ENCODE measurements at regions not wholly inside any gene's neighbourhood (a gene's known extent, or its start where the extent isn't known, plus 50 kb on each side); places are given as distances from the start of the nearest gene placed in this dataset.

DNA sequence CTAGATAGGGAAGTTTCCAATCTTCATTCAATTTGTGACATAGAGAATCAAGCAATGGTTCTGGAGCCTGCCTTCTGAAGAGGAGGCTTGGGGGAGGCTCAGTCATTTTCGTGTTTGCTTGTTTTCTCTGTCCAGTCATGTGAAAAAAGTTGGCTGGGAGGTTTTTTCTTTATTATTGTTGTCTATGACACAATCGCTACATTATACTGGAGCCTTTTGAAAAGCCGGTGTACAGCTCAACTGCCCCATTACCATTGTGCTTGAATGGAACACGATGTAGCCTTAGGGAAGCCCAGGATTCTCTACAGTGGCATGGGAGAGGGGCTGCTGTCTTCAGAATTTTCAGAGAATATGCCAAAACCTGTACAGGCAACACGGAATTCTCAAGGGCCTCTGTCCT is 57.9 kb upstream of the NCAM1 start:
- WGBS (ENCODE audit: low lambda C conversion rate), result 27% methylated on average over 5 of the region's 5 CpGs
- Histone ChIP-seq H3K4me2 (ENCODE audit: low read depth, low read length) (no peak overlapping the region), H3K79me2 (ENCODE audit: insufficient read depth, low read length) (no peaks in the 10 kb centered on the region), H3K4me1 (ENCODE audit: insufficient read depth, low read length) (no peaks in the 10 kb centered on the region), H3K9ac (ENCODE audit: insufficient read depth, low read depth, low read length) (no peak overlapping the region), H3K27ac (ENCODE audit: extremely low read length, insufficient read depth, low read length) (no peak overlapping the region), H3K36me3 (replicated peaks in 1 of 2; ENCODE audit: control insufficient read depth in 1 of 2, insufficient read depth in 2 of 2, low read length in 2 of 2) (no peaks in the 10 kb centered on the region), H3K9me3 (ENCODE audit: low read length) (no peaks in the 10 kb centered on the region), H3K27me3 (ENCODE audit: control insufficient read depth in 1 of 2, insufficient read depth in 2 of 2, low read length in 2 of 2) (no peaks in the 10 kb centered on the region), H4K20me1 (ENCODE audit: insufficient read depth, low read length) (no peaks in the 10 kb centered on the region), H3K4me3 (replicated peaks in 1 of 3; ENCODE audit: insufficient read depth in 1 of 3, low read depth in 2 of 3, low read length in 3 of 3) (no peak overlapping the region), H2AFZ (ENCODE audit: low read length) (no peak overlapping the region)
- FAIRE-seq, result no peak
- no TSS peak for BruUV-seq (replicated peaks)
- ChIA-PET CTCF (ENCODE audit: low intra/inter-chr PET ratio, low total read pairs) (no interaction called here), POLR2A (no interaction called here)
- intact Hi-C loops (cut with micrococcal nuclease; ENCODE audit: unreplicated experiment), result no loop called here
- no peak for DNase-seq (ENCODE audit: low spot score)
- no peak for ATAC-seq
- TF ChIP-seq, protein P1, sequence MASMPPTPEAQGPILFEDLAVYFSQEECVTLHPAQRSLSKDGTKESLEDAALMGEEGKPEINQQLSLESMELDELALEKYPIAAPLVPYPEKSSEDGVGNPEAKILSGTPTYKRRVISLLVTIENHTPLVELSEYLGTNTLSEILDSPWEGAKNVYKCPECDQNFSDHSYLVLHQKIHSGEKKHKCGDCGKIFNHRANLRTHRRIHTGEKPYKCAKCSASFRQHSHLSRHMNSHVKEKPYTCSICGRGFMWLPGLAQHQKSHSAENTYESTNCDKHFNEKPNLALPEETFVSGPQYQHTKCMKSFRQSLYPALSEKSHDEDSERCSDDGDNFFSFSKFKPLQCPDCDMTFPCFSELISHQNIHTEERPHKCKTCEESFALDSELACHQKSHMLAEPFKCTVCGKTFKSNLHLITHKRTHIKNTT (CRISPR knock-in tag; IDR thresholded peaks at IDR 0.05), result no peak
- TF ChIP-seq HOXA5 (CRISPR knock-in tag; IDR thresholded peaks at IDR 0.05) (no peak), ZNF3 (CRISPR knock-in tag; IDR thresholded peaks at IDR 0.05) (no peak), NR2F6 (IDR thresholded peaks at IDR 0.05) (no peak), NR2F6 (CRISPR knock-in tag; IDR thresholded peaks at IDR 0.05) (no peak)
- in situ Hi-C loops (cut with HindIII; ENCODE audit: extremely low pct_ligation_motif_present, low pct_unique_long_range_greater_than_20kb), result no loop called here

DNA sequence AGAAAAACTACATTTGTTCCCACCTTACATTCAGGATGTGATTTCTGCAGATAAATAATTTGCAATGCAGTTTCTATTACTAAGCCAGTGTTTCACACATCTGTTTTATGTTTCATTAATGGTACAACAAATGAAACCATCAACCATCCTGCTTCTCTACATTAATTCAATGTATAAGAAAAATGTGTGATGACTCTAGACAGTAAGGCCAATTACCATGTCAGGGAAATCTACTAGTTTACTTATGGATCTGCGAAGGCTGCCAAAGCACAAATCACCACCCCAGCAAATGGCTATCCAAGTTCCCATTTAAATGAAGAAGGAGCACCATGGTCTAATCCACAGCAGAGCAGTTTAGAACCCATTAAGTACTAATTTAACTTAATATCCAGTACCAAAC is 50.1 kb upstream of the NCAM1 start:
- H3K9me3 ChIP-seq (ENCODE audit: low read length), result no peaks in the 10 kb centered on the region
- DNase-seq (ENCODE audit: low spot score) (no peak), FAIRE-seq (no peak), ATAC-seq (no peak)
- no peak overlapping the region for H3K4me2 ChIP-seq (ENCODE audit: low read depth, low read length)
- no peak overlapping the region for H2AFZ ChIP-seq (ENCODE audit: low read length)
- no peak overlapping the region for H3K9ac ChIP-seq (ENCODE audit: insufficient read depth, low read depth, low read length)
- no peaks in the 10 kb centered on the region for H3K27me3 ChIP-seq (ENCODE audit: control insufficient read depth in 1 of 2, insufficient read depth in 2 of 2, low read length in 2 of 2)
- intact Hi-C loops (cut with micrococcal nuclease; ENCODE audit: unreplicated experiment) (no loop called here), in situ Hi-C loops (cut with HindIII; ENCODE audit: extremely low pct_ligation_motif_present, low pct_unique_long_range_greater_than_20kb) (no loop called here)
- WGBS (ENCODE audit: low lambda C conversion rate), result 0% methylated on average over 1 of the region's 1 CpG
- no peaks in the 10 kb centered on the region for H3K36me3 ChIP-seq (replicated peaks in 1 of 2; ENCODE audit: control insufficient read depth in 1 of 2, insufficient read depth in 2 of 2, low read length in 2 of 2)
- ChIA-PET POLR2A (no interaction called here), CTCF (ENCODE audit: low intra/inter-chr PET ratio, low total read pairs) (no interaction called here)
- no peak overlapping the region for H3K4me3 ChIP-seq (replicated peaks in 1 of 3; ENCODE audit: insufficient read depth in 1 of 3, low read depth in 2 of 3, low read length in 3 of 3)
- BruUV-seq (replicated peaks), result no TSS peak
- H4K20me1 ChIP-seq (ENCODE audit: insufficient read depth, low read length), result no peaks in the 10 kb centered on the region
- no peaks in the 10 kb centered on the region for H3K79me2 ChIP-seq (ENCODE audit: insufficient read depth, low read length)
- no peak for TF ChIP-seq ZBTB42 (CRISPR knock-in tag; IDR thresholded peaks at IDR 0.05)
- no peak for TF ChIP-seq TBX3 (IDR thresholded peaks at IDR 0.05; ENCODE audit: borderline replicate concordance)
- no peak for TF ChIP-seq ASH2L (IDR thresholded peaks at IDR 0.05; ENCODE audit: insufficient read length, low read depth, low read length)
- no peak for TF ChIP-seq ZNF678 (CRISPR knock-in tag; IDR thresholded peaks at IDR 0.05)
- TF ChIP-seq, protein P2, sequence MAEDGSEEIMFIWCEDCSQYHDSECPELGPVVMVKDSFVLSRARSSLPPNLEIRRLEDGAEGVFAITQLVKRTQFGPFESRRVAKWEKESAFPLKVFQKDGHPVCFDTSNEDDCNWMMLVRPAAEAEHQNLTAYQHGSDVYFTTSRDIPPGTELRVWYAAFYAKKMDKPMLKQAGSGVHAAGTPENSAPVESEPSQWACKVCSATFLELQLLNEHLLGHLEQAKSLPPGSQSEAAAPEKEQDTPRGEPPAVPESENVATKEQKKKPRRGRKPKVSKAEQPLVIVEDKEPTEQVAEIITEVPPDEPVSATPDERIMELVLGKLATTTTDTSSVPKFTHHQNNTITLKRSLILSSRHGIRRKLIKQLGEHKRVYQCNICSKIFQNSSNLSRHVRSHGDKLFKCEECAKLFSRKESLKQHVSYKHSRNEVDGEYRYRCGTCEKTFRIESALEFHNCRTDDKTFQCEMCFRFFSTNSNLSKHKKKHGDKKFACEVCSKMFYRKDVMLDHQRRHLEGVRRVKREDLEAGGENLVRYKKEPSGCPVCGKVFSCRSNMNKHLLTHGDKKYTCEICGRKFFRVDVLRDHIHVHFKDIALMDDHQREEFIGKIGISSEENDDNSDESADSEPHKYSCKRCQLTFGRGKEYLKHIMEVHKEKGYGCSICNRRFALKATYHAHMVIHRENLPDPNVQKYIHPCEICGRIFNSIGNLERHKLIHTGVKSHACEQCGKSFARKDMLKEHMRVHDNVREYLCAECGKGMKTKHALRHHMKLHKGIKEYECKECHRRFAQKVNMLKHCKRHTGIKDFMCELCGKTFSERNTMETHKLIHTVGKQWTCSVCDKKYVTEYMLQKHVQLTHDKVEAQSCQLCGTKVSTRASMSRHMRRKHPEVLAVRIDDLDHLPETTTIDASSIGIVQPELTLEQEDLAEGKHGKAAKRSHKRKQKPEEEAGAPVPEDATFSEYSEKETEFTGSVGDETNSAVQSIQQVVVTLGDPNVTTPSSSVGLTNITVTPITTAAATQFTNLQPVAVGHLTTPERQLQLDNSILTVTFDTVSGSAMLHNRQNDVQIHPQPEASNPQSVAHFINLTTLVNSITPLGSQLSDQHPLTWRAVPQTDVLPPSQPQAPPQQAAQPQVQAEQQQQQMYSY (CRISPR knock-in tag; IDR thresholded peaks at IDR 0.05), result no peak
- TF ChIP-seq ZNF10 (CRISPR knock-in tag; IDR thresholded peaks at IDR 0.05; ENCODE audit: borderline replicate concordance, low read depth), result no peak
- no peak overlapping the region for H3K27ac ChIP-seq (ENCODE audit: extremely low read length, insufficient read depth, low read length)
- H3K4me1 ChIP-seq (ENCODE audit: insufficient read depth, low read length), result no peaks in the 10 kb centered on the region

Measured in HepG2 (cell line).